HS-27A (cell line): ENCODE measurements at regions not wholly inside any gene's neighbourhood (a gene's known extent, or its start where the extent isn't known, plus 50 kb on each side); places are given as distances from the start of the nearest gene placed in this dataset.

Source experiments
- DNase-seq: peaks from one replicate; pipeline ENCODE4 v3.0.0-alpha.2; 2012; ENCODE audit warnings: low read depth, missing footprints

- DNase-seq: no peak
These were observed 60.7 kb upstream of the NFKB1 start for GRCh38 chr4:102440498-102440897.

GRCh38 chr4:102441978-102442911, 58.9 kb upstream of the NFKB1 start:
- DNase-seq: no peak

GRCh38 chr4:102444752-102445151, 56.4 kb upstream of the NFKB1 start:
- no peak for DNase-seq

- no peak for DNase-seq
These were observed 55.9 kb upstream of the NFKB1 start for GRCh38 chr4:102445213-102445612.

- DNase-seq: no peak
These were observed 53.7 kb upstream of the NFKB1 start for GRCh38 chr4:102447413-102447812.

- peak; percentile 35 for DNase-seq
These were observed 51.3 kb upstream of the NFKB1 start for GRCh38 chr4:102449751-102450352.

GRCh38 chr4:102451266-102451665, 49.9 kb upstream of the NFKB1 start:
- no peak for DNase-seq
